Eye (tissue), 1 donor: ENCODE measurements at regions not wholly inside any gene's neighbourhood (a gene's known extent, or its start where the extent isn't known, plus 50 kb on each side); places are given as distances from the start of the nearest gene placed in this dataset.

Experiments
- DNase-seq: peaks from one replicate; pipeline ENCODE4 v3.0.0-alpha.2; 2015

- peak; percentile 26 for DNase-seq
Measured at GRCh38 chr12:126156806-126157574, 1091.8 kb downstream of the AACS start.

DNA sequence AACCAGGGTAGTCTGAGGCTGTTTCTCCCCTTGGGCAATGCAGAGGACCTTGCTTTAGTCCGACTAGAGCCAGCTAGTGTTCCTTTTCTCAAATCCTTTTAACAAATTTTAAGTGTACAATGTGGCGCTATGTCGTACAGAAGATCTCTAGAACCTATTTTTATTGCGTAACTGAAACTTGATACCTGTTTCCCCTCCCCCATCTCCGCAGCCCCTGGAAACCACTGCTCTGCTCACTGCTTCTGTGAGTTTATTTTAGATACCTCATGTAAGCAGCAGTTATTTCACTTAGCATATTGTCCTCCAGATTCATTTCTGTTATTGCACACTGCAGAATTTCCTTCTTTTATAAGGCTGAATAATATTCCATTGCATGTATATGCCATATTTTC, 1092.3 kb downstream of the AACS start:
- DNase-seq: no peak

DNA sequence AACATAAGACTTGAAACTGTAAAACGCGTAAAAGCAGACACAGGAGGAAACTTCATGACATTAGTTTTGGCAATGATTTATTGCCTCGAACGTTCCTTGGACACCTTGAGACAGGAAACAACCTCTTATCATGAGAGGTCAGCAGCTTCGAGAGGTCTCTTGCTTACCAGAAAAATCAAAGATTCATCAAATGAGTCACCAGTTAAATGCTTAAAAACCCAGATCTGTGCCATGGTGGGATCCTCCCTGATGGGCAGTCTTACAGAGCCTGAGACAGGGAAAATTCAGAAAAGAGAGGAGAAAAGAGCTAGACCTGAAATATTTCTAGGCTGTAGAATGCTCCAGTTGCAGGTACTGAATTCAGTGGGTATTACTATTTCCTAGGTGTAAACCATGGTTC, 1093.9 kb downstream of the AACS start:
- DNase-seq: no peak

- DNase-seq: peak; percentile 48
Measured at GRCh38 chr12:126160912-126161311, 1095.7 kb downstream of the AACS start.

- no peak for DNase-seq
Measured at GRCh38 chr12:126163984-126164383, 1098.7 kb downstream of the AACS start.

DNA sequence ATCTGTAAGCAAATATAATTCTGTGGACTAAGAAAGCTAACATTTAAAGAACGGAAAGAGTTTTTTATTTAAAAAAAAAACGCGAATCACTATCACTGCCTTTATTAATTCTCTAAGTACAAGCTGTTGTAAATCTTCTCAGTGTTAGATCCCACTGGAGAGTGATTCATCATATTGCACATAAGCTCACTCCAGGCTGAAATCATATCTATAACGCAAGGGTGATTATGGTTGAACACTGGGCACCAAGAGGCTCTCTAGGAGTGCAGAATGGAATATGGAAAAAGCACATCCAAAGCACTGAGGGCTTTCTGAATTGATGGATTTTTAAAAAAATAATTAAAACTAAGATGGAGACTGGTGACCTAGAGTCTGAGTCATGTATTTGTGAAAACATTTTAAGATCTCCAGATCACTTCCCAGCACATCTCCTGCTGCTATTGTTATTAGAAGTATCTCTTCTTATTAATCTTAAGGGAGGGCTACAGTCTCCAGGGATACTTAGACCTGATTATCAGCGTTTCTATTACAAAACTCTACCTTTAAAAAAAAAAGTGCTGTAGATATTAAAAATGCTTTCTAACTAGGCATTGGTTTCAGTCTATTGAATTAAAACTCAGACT, 1106.8 kb downstream of the AACS start:
- no peak for DNase-seq

DNA sequence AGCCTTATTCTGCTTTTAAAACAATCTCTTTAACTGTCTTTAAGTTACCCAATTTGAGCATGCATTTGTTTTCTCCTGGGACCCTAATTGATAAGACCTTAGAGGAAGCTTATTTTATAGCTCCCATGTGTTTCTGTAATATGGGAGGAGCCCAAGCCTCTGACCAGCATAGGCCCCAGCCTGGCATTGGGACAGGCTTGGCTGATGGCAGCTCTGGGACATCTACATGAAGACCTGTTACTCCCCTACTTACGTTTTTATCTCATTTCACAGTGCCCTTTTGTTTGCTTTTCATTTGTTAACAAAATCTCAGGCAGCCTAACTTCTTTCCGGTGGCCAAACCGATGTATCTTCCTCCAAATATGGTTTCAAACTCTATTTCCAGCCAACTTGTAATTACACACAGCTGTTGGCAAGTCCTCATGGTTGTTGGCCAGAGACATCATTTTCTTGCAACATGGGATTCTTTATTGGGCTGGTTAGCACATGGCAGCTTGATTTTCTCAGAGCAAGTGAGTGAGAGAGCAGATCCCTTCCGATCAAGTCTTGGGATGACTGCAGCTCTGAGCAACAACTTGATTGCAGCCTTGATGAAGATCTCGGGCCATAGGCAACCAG, 1117.5 kb downstream of the AACS start:
- DNase-seq: peak; percentile 72

DNA sequence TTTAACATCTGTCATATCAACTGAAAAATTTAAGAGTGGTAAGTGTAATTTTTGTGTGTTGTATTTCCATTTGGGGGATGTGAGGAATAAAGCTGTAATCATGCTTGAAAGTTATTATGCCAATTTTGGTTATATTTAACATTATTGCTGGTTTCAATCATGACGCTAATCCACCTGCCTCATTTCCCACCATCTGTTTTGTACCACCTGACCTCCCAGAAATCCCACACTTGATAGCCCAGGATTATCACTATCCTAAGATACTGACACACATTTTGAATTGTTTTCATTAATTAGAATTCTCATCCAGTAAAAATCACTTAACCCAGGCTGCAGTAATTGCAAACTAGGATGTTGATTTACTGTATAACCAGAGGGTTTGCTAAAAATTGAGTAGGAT, 1119.8 kb downstream of the AACS start:
- DNase-seq: no peak

- DNase-seq: no peak
Measured at GRCh38 chr12:126189856-126190255, 1124.6 kb downstream of the AACS start.

GRCh38 chr12:126191031-126191891, 1126.0 kb downstream of the AACS start:
- DNase-seq: peak; percentile 47

GRCh38 chr12:126191949-126192348, 1126.7 kb downstream of the AACS start:
- DNase-seq: no peak

DNA sequence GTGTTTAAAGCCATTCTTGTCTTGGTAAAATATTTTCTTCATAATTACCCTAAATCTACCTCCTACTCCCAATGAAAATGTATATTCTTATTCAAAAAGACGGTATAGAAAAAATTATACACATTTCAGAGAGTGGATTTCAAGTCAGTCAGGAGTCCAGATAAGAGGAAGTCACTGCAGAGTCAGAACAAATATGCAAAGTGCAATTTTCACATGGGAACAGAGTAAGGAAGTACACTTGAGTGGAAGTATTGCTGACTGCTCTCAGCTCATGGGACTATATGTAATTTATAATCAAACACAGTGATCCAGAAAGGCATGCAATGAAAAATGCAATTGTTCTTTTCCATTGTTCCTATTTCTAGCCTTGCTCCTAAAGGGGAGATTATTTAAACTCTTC, 1128.0 kb downstream of the AACS start:
- no peak for DNase-seq

- DNase-seq: no peak
Measured at GRCh38 chr12:126196263-126196662, 1131.0 kb downstream of the AACS start.

- DNase-seq: no peak
Measured at GRCh38 chr12:126198516-126198915, 1133.3 kb downstream of the AACS start.

- DNase-seq: no peak
Measured at GRCh38 chr12:126198966-126199692, 1133.9 kb downstream of the AACS start.

- no peak for DNase-seq
Measured at GRCh38 chr12:126201981-126202537, 1136.8 kb downstream of the AACS start.

- no peak for DNase-seq
Measured at GRCh38 chr12:126204326-126204725, 1139.1 kb downstream of the AACS start.

DNA sequence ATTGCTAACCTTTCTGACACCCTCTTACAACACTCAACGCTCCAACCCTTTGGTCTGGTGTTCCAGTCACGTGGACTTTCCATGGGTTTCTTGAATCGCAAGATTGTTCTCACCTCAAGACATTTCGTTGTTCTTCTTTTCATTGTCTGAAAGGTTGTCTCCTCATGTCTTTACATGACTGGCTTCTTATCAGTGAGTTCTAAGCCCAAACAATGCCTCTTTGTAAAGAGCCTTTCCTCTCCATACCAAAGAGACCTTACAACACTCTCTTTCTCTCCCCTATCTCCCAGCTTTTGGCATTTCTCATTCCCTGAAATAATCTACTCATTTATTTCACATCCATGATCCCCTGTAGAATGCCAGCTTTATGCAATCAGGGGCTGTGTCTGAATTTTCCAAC, 1144.8 kb downstream of the AACS start:
- DNase-seq: no peak

DNA sequence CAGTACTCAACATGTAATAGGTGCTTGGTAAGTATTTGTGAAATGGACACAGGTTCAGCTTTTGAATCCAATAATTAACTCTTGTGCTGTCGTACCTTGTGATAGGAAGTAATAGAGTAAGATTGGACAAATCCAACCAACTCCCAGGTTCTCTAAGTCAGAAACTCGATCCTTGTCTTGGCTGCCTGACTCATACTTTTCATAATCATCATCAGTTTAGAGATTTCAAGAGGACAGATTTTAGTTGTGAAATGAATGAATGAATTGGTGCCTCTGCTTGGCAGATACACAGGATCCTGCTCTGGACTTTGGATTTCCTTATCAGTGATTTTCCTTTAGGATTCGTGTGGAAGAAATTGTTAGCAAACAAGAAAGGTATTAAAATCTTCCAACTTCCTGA, 1145.2 kb downstream of the AACS start:
- no peak for DNase-seq

GRCh38 chr12:126212824-126213223, 1147.6 kb downstream of the AACS start:
- DNase-seq: peak; percentile 32

DNA sequence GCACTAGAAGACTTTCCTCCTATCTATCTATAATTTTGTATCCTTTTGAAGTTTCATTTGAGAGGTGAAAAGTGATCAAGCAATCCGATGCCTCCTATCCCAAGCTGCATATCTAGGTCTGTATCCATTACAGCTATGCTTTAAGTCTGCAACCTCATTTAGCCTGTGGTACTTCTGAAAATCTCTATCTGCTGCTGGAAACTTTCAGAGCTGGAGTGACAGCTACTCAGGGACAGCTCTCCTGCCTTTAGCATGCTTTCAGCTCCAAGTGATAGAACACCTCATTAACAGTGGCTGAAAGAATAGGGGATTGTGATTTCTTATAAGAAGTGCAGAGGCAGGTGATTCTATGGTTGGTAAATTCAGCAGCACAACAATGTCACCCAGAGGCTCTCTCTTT, 1153.5 kb downstream of the AACS start:
- DNase-seq: no peak

DNA sequence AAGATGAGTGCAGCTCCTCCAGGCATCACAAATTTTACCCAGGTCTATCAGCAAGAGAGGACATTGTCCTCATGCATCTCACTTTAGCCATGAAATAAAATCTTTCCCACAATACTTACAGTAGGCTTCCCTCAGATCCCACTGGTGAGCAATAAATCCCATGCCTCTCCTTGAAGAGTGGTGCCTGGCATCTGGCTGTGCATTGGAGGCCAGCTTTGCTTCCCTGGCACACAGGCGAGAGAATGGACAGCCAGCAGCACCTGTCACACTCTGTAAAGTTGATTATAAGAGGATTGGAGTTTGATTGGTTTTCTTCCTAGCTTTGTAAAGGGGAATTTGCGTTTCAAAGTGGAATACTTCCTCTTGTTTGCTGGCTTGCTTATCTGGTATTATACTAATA, 1153.9 kb downstream of the AACS start:
- DNase-seq: no peak
